HG03565 (cell line): ENCODE measurements at regions not wholly inside any gene's neighbourhood (a gene's known extent, or its start where the extent isn't known, plus 50 kb on each side); places are given as distances from the start of the nearest gene placed in this dataset.

Source experiments
- ATAC-seq: cut with Tn5 transposase; IDR thresholded peaks from one replicate; pipeline ENCODE4 v1.9.1; 2021; ENCODE audit warnings: mild to moderate bottlenecking, moderate library complexity; ENCODE audit not compliant: unreplicated experiment

DNA sequence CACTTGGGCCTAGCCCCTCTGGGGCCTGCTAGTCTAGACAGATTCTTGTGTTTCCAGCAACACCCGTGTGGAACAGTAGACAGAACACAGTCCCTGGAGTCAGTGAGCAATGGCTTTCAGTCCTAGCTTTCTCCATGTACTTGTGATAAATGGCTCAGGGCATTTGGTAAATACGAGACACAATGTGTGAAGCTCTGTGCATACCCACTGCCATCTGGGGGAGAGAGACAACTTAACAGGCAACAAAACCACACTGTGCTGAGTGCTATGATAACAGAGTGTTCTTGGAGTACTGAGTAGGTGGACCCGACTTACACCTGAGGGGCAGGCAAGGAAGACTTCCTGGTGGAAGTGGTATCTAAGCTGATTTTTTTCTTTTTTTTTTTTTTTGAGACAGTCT, 86.3 kb upstream of the TBX3 start:
- no peak for ATAC-seq

DNA sequence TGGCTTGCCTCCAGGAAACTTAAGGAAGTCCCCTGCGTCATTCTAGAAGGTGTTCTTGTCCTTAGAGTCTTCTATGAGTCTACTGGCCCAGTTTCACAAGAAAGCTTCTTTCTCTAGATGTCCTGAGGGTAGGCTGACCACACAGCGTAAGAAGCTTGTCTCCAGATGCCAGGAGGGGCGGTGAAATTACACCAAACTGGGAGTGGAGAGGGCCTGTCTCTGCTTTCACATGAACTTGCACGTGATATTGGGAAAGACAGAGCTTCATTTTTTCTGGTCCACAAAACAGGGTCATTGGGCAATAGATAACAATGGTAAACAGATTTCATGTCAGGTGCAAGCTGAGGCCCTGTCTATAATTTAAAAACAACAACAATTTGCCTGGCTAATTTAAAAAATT, 85.7 kb upstream of the TBX3 start:
- no peak for ATAC-seq

DNA sequence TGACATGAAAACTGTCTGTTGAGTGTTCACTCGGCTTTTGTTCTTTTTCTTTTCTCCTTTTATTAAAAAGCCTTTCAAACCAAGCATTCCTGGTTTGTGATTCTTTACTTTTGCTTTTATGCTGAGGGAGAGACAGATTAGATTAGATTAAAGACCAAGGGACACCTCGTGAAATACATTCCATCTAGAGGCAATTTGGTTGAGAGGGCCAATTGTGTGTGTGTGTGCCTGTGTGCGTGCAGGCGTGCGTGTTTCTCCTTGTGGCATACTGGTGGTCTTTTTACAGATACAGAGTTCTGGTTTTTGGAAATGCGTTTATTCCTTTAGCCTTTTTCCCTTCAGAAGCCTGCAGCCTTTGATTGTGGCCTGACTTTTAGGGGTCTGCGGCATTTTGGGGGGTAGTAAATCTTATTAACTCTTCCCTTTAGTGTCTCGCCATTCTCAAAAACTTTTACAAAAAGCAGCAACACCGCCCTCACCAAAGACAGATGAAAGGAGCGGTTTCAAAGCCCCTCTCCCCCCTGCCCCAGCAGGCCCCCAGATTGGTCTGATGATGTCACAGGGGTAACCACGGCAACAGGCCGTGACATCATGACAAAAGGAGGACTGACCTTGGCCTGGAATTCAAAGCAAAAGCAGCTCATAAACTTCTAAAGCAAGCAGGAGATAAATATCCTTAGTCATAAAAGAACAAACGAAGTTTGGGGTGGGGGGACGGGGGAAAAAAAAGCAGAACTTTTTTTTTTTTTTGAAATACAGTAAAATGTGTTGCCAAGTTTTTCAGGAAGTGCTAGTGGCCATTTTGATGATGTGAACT, 84.1 kb upstream of the TBX3 start:
- ATAC-seq, result no peak

DNA sequence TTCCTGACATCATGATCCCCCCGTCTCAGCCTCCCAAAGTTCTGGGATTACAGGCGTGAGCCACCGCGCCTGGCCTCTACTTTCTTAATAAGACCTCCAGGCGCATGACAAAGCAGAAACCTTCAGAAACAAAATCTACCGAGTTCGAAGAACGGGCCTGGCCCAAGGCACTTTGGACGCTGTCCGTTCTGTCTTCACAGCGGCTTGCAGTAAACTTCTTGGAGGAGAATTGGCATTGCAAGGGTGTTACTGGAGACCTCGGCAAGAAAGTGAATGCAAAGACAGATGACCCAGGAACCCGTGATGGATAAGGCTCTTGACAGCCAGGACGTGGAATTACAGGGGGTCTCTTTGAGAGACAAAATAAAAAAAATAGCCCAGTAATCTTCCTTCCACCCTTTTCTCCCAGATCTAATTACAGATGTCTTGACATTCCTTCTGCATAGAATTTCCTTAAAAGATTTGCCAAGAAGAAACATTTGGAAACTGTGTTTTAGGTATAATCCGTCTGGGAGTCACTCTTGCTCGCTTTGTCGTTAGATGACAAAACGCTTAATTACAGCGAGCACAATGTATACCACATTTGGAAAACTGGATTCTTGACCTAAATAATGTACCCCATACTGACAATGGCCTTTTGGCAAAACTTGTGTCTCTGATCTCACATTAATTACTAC, 83.2 kb upstream of the TBX3 start:
- no peak for ATAC-seq

DNA sequence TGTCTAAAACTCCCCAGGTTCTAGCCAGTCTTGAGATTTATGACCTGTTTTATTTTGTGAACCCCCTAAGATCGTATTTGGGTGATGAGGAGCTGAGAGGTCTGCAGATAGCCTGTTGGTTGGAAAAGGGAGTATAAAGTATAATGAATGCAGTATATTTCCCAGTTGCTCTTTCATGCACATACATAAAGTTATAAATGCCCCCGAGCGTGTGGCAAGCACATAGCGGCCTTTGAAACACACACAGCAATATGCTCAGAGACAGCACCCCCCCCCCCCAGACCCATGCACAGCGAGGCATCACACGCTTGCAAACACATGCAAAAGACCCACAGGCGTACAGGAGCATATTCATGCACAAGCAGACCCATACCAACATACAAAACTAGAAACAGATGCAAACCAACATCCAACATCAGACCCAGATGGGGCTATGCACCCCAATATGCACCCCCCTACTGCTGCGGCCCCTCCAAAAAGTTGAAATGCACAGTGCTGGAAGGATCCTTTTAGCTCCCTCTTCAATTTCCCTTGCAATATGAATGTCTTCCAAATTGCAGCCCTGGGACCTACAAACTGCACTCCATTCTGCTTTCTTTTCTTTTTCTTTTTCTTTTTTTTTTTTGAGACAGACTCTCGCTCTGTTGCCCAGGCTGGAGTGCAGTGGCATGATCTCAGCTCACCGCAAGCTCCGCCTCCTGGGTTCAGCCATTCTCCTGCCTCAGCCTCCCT, 82.2 kb upstream of the TBX3 start:
- ATAC-seq, result no peak

DNA sequence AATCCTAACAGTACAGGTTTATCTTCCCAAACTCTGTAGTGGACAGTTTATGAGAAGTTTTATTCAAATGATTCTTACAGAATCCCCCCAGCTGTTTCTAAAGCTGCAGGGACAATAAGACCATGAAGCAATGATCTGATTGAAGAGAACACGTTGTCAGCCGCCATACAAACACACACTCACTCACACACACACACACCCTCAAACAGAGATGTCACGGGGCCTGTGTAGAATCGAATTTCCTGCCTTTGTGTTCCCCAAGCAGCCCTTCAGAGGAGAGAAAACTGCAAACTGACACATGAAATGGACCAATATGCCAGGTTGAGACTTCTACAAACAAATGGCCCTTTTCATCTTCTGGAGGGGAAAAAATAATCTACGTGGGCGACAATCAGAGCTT, 80.5 kb upstream of the TBX3 start:
- ATAC-seq, result no peak

DNA sequence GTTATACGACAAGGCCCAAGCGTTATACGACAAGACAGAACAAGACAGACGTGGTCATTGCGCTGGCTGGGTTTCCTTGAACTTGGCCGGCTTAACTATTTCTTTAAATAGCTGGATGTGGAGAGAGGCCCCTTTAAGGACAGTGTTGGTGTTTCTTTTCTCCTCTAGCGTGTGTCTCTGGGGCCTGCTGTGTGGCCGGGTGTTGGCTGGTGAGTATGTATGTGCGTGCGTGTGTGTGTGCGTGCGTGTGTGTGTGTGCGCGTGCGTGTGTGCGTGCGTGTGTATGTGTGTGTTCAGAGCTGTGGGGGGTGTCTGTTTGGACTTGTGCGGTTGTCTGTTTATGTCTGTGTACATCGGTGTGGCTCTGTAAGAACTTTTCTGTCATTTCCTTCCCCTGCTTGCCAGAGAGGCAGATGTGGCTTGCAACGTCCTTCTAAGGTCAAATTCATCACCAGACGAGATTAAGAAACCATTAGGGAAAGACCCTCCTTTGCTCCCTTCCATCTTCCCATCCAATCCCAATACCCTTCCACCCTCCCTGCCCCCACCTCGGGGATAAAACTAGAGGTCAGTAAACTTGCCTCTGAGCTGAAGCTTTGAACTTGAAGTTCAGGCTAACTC, 78.6 kb upstream of the TBX3 start:
- ATAC-seq, result no peak

DNA sequence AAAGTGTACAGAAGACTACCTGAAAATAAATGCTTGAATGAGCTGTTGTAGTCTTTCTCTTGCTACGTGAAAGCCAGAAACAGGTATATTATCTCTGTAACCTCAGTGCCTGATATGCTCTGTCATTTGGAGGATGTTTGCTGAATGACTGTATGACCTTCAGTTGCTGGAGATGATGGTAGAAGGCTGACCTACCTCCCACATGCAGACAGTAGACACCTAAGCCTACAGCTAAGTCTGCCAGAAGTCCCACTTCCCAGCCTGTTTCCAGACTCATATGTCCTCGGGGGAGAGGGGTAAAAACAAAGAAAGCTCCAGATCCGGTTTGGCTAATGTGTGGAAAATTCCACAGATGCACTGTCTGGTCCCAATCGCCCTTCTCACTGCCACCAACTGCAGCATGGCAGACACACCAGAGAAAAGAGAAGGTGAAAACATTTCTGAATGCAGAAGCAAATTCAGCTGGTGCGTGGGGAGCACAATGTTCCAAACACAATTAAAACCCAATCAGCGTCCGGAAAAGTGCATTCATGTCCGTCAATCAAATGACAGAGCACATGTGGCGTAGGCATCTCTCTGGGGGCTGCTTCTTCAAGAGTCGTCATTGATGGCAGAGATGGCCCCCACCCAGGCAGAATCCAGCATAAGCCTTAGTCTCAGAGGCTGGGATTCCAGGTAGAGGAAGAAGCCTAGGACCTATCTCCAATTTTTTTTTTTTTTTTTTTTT, 76.3 kb upstream of the TBX3 start:
- no peak for ATAC-seq

DNA sequence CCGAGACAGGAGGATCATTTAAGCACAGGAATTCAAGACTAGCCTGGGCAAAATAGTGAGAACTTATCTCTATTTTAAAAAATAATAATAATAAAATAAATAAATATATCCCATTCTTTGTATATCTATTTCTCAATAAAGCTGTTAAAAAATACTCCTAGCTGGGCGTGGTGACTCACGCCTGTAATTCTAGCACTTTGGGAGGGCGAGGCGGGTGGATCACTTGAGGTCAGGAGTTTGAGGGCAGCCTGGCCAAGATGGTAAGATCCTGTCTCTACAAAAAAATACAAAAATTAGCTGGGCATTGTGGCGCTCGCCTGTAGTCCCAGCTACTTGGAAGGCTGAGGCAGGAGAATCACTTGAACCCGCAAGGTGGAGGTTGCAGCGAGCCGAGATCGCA, 75.7 kb upstream of the TBX3 start:
- no peak for ATAC-seq

DNA sequence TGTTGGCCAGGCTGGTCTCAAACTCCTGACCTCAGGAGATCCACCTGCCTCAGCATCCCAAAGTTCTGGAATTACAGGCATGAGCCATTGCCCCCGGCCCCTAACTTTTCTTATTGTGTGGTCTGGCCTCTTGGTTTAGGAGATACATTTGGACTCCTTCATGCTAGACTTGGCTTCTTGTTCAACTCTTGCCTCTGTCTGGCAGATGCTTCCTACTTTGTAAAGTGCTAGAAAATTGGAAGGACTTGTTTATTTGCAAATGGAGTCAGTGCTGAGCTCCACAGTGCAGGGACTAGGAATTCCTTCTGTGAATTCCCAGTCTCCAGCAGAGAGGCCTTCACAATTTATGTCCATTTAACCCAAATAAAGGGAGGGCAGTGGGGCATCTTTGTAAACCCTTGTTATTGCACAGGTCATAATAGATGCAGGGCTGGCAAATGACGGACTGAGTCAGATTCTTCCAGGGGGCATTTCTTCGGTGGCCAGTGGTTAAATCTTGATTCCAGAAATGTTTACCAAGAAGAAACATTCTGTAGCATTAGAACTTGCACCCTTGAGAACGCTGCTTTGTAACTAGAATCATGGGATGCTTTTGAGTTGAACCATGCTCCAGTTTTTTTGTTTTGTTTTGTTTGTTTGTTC, 73.8 kb upstream of the TBX3 start:
- ATAC-seq, result no peak

DNA sequence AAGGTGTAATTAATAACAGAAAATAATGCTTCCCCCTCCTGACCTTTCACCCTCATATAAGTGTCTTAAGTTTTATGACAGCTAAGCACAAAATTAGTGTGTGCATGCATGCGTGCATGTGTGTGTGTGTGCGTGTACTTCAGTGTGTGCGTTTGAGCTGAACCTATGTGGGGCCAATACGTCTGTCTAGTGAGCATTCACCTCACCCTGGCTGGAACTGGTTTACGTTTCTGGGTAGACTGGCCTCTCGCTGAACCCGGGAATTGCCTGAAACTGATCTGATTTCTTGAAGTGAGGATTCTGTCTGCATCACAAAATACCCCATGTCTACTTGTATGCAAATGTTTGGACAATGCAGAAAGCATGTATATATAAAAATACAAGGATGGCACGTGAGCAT, 68.2 kb upstream of the TBX3 start:
- ATAC-seq, result no peak

DNA sequence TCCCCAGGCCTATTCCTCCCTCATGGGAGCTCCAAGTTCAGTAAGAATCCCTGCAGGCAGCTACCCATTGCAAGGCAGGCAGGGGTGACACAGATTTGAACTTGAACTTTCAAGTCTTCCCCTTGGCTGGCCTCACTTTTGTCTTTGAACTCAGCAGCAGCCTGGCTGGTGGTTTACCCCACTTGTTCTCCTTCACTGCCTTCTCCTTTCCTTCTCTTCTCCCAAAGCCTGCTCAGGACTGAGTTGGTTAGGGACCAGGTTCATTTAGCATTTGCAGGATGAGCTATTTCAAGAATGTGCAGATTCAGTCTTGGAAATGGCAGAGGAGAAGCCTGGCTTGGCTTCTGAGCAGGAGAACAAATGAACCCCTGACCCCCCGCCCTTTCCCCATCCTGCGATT, 67.7 kb upstream of the TBX3 start:
- ATAC-seq, result no peak

DNA sequence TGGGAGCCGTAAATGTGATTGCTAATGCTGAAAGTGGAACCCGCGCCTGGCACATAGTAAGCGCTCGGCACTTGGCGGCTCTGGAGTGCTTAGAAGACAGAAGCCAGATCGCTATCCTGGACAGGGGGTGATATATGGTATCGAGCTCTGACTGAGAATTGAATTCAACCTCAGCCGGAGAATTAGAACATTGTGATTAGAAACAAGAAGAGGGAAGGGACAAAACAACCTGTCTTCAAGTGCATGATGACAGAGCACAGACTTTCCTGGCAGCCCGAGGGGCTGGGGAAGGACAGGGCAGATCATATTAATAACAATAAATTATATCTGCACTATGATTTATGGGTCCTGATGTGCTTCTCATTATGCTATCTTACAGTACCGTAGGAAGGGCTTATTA, 66.9 kb upstream of the TBX3 start:
- ATAC-seq, result no peak

DNA sequence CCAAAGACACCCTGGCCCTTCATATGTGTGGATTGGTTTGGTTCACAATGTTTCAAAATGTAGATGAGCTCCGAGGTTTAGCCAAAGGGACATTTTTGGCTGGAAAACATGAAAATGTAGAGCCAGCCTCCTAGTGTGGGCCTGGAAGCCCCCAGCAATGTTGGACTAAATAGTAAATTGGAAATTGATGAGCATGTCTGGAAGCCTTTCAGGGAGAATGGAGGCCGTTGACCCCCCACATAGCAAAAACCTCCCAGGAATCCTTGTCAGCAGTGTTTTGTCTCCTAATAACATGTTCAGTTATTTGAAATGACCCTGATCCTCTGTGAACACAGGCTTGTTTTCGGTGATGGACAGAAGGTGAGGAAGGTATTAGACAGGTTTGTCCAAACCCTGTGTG, 65.1 kb upstream of the TBX3 start:
- no peak for ATAC-seq

DNA sequence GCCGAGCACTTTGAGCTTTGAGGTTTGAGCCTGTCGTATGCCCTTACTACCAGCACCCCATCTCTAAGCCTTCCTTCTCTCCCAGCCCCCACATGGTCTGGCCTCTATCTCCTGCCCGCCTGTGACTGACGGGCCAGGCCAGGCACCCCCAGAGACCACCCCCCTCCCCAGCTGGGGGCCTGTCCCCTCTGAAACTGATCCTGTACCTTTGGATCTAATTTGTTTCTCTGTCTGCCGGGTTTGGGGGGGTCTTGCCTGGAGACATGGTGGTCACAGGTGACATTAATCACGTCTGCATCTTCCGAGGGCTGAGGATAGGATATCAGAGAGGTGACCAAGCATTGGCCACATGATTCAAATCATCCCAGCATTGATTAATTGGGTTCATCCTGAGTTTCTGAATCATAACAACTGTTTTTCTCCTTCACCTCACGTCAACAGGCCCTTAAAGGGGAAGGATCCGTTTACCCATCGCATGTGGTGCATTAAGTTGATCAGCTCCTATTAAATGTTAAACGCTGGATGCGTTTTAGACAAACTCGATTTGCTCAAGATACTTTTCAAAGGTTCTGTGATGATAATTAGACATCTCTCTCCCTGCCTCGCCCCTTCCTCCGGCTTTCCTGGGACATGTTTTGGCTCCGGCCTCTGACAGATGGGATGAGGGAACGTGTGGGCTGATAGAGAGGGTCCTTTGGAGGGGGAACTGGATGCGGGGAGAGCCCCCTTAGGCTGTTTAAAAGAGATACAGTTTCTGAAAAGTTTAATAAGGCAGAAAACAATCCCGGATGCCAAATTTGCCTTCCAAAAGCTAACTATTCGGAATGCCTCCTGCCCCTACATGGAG, 63.3 kb upstream of the TBX3 start:
- ATAC-seq, result no peak

DNA sequence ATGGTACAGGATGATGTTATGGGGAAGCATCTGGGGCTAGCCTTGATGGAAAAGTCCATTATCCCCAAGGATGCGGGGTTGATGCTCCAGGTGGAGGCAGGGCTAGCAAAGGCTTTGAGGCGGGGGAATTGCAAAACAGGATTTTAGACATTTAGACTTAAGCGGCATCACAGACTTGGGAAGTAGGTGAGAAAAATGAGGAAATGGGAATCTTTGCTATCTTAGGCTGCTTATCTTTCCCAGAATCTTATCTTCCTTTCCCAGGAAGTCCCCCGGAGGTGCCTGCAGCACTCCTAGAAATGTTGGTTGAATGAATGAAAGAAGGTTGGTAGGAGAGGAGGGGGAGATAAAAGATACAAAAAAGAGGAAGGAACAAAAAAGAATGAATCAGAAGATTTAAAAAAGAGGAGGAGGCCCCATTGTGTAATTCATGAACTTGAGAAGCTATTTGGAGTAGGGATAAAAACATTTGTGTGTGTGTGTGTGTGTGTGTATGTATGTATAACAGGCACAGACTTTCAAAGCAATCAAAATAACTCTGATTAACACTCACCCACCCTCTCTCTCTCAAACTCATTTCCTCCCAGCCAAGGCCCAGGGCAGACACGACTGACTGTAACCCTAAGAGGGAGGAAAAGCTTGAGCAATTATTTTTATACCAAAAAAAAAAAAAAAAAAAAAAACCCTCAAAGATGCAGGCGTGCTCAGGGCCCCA, 62.5 kb upstream of the TBX3 start:
- ATAC-seq, result no peak

DNA sequence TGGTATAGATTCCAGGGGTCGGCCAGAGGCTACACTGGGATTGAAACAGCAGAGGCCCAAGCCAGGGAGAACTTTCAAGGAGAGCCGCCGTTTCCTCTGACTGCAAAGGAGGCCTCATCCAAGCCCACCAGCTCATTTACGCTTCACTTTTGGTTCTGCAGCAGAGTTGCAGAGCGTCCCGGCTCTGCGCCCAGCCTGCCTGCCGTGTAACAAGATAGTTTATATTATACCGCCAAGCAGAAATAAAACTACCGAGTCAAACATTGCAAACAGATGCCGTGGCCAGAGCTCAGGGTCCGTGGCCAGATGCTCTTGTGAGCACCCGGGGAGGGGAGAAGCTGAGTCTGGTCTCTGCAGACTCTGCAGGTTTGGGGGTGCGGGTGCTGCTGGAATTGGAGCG, 60.7 kb upstream of the TBX3 start:
- ATAC-seq, result no peak

DNA sequence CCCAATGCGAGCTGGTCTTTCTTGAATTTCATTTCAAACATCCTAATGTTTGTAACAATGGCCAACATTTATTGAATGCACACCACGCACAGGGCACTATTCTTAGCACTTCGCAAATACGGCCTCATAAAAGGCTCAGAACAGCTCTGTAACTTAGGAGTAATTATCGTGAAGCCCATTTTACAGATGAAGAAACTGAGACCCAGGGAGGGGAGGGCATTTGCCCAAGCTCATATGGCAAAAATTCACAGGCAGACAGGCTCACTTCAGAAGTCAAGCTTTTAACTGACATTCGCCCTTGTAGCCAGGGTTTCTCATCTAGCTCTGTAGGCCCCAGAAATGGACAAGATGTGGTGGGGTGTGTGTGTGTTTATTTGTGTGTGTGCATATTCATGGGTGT, 60.3 kb upstream of the TBX3 start:
- no peak for ATAC-seq

DNA sequence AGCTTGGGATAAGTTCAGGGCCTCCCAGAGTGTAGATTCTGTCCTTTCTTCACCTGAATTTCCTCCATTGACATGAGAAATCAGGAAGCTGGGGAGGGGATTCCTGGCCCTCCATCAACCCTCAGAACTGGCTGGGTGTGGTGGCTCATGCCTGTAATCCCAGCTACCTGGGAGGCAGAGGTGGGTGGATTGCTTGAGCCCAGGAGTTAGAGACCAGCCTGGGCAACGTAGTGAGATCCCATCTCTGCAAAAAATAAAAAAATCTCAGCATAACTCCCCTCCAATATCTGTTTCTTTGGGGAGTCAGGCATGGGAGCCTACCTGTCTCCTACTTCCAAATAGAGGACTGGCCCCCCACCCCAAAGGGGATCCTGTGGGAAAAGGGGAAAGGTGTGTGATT, 59.8 kb upstream of the TBX3 start:
- ATAC-seq, result no peak
